ENCODE measurements at regions not wholly inside any gene's neighbourhood (a gene's known extent, or its start where the extent isn't known, plus 50 kb on each side); places are given as distances from the start of the nearest gene placed in this dataset.

DNA sequence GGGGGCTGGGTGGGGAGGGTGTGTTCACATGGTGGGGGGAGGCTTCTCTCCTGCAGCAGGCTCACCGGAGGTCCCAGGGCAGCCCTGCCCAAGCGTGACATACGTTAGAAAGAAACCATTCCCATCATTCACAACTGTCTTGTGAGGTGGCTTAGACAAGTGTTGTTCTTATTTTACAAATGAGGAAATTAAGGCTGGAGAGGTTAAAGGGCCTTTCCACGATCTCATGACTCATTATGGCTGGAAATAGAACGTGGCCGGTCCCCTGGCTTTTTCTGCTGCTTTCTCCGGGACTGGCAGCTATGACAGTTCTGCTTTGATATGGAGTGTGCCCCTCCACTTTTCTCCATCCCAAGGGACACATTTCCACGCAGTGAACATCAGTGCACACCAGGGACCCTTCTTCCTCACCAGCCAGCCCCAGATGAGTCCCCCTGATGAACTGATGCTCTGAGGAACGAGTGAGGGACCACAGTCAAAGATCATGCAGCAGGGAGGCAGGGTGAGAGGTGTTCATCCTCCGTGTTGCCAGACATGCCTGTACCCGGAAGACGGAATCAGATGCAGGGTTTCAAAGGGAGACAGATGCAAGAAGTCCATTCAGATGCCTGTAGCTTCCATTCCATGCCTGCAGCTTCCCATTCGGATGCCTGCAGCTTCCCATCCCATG is 64.0 kb upstream of the ACSL1 start:
- TF ChIP-seq, protein P1, sequence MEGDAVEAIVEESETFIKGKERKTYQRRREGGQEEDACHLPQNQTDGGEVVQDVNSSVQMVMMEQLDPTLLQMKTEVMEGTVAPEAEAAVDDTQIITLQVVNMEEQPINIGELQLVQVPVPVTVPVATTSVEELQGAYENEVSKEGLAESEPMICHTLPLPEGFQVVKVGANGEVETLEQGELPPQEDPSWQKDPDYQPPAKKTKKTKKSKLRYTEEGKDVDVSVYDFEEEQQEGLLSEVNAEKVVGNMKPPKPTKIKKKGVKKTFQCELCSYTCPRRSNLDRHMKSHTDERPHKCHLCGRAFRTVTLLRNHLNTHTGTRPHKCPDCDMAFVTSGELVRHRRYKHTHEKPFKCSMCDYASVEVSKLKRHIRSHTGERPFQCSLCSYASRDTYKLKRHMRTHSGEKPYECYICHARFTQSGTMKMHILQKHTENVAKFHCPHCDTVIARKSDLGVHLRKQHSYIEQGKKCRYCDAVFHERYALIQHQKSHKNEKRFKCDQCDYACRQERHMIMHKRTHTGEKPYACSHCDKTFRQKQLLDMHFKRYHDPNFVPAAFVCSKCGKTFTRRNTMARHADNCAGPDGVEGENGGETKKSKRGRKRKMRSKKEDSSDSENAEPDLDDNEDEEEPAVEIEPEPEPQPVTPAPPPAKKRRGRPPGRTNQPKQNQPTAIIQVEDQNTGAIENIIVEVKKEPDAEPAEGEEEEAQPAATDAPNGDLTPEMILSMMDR (IDR thresholded peaks at IDR 0.05; ENCODE audit: insufficient read depth, low read depth, low read length, missing control alignments): no peak
- H3K4me3 ChIP-seq (ENCODE audit: low read depth, low read length): no peak overlapping the region
- DNase-seq (ENCODE audit: low read depth): peak; percentile 12

DNA sequence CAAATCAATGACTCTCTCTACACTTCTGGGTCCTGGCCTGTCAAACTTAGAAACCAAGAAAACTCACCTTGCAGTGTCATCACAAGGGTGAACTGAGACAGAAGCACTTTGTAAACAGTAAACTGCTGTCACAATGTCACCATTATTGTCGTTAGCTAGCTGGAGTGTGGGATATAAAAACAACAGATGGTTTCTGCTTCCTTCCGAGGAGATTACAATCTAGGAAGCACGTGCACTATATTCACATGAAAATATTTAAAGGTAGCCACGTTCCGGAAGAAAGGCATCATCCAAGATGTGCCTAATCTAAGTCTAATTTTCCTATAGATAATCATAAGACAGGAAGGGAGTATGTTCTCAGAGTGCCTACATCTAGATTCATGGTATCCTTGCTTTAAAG is 64.7 kb upstream of the ACSL1 start:
- DNase-seq (ENCODE audit: low read depth): no peak
- H3K4me3 ChIP-seq (ENCODE audit: low read depth, low read length): no peak overlapping the region
- TF ChIP-seq, protein P1 (IDR thresholded peaks at IDR 0.05; ENCODE audit: insufficient read depth, low read depth, low read length, missing control alignments): no peak

DNA sequence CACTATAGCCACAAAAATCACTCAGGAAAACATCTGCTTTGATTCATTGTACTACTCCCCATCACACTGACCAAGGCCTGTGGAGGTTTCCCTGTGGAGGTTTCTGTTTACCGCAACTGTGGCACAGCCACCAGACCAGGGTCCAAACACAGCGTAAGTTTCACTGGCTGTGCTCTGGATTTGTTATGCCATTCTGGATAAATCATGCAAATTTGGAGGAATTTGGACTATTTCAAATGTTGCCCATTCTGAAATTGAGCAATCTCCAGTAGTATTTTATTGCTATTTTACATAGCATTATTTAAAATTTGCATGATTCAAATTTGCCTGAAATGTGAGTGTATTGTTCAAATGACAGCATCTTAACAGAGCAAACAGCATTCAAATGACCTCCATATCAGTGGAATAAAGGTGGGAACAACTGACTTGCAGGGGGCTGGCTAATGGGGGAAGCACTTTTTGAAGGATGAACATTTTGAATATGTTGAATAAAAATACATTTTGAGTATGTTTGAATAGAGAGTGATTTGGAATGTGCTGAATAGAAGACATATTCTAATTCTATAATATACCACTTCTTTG is 66.1 kb upstream of the ACSL1 start:
- TF ChIP-seq, protein P1 (IDR thresholded peaks at IDR 0.05; ENCODE audit: insufficient read depth, low read depth, low read length, missing control alignments): no peak
- DNase-seq (ENCODE audit: low read depth): no peak
- no peak overlapping the region for H3K4me3 ChIP-seq (ENCODE audit: low read depth, low read length)

DNA sequence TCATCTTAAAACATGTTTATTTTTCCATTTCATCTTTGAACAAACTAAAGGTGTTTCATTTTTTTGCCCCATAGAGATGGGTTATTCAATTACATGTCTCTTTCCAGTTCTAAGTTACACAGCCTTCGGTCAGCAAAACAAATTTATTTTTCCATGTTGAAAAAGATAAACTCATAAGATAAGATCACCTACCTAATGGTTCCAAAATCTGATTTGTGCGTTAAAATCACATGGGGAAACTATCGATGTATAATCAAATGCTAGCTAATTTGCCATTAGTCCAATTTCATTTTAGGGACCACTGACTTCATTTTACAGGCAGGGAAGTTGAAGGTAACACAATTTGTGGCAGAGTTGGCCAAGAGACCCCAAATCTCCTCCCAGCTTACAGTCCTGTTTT is 67.2 kb upstream of the ACSL1 start:
- no peak overlapping the region for H3K4me3 ChIP-seq (ENCODE audit: low read depth, low read length)
- TF ChIP-seq, protein P1 (IDR thresholded peaks at IDR 0.05; ENCODE audit: insufficient read depth, low read depth, low read length, missing control alignments): no peak
- no peak for DNase-seq (ENCODE audit: low read depth)

DNA sequence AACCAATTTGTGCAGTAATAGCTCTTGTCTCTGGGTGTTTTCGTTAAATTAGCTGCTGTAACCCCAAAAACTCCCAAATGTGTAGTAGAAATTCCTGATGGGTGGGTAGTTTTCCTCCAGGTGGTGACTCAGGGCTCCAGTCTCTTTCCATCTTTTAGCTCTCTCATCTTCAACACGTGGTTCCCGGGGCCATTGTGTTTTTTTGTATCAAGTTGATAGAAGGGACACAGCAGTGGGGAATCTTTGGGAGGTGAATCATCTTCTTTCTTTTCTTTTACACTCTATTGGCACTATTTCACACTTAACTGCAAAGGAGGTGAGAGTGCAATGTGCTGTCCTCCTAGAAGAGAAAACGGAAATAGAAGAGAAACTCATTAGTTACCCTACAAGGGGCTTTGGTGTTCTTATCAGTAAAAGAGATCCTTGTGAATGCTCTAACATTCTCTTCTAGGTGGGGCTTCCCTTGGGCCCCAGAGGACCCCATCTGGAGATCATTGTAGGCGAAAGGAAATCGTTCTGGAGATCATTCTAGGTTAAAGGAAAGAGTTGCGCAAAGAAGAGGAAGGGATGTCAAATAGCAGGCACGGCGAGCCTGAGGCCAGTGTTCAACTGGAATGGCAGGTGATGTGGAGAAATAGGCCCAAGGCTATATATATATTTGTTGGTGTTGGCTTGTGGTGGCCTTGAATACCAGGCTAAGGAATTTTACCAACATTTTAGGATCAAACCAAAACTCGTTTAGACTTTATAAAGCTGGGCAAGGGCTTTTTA is 68.2 kb upstream of the ACSL1 start:
- no peak overlapping the region for H3K4me3 ChIP-seq (ENCODE audit: low read depth, low read length)
- no peak for DNase-seq (ENCODE audit: low read depth)
- TF ChIP-seq, protein P1 (IDR thresholded peaks at IDR 0.05; ENCODE audit: insufficient read depth, low read depth, low read length, missing control alignments): no peak

DNA sequence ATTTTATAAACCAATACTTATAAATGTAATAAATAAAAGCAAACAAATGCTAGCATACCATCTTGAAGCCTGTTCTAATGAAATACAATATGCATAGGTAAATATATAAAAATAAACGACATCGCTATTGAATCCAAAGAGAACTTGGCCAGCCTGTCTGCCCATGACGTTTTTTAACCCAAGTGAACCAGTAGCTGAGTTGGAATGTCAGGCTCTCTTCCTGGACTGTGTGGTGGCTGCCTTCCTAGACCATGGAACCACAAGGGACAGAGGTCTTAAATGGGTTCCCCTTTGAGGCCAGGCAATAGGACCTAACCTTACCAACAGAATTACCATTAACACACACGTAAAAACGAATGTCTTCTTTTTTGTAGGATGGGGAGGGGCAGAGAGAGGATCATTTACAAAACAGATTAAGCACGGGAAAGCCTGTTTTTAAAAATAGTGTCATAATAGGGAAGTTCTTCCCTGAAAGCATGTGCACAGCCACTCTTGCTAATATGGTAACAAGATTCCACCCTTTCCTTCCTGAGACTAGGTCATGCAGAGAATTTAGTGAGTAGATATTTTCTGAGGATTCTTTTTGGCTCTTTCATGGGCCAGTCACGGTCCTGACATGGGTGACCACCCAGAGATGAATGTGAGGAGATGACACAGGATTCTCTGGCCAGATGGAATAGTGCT is 69.4 kb upstream of the ACSL1 start:
- DNase-seq (ENCODE audit: low read depth): no peak
- TF ChIP-seq, protein P1 (IDR thresholded peaks at IDR 0.05; ENCODE audit: insufficient read depth, low read depth, low read length, missing control alignments): no peak
- H3K4me3 ChIP-seq (ENCODE audit: low read depth, low read length): no peak overlapping the region

Measured in GM12865 (cell line).